ENCODE measurements at regions not wholly inside any gene's neighbourhood (a gene's known extent, or its start where the extent isn't known, plus 50 kb on each side); places are given as distances from the start of the nearest gene placed in this dataset.

GRCh38 chr2:215601990-215602721 is 166.3 kb upstream of the FN1 start:
- TF ChIP-seq CTCF (IDR thresholded peaks at IDR 0.05) (no peak), EZH2 (IDR thresholded peaks at IDR 0.05; ENCODE audit: borderline replicate concordance, insufficient read depth, low read depth, low read length, poor library complexity, severe bottlenecking) (no peak)
